ENCODE measurements at regions not wholly inside any gene's neighbourhood (a gene's known extent, or its start where the extent isn't known, plus 50 kb on each side); places are given as distances from the start of the nearest gene placed in this dataset.

- no peak for DNase-seq
Observed at GRCh38 chr2:217749008-217749407, 253.8 kb downstream of the TNS1 start.

- no peak for DNase-seq
Observed at GRCh38 chr2:217746808-217747207, 256.0 kb downstream of the TNS1 start.

- DNase-seq, result no peak
Observed at GRCh38 chr2:217743966-217744761, 258.6 kb downstream of the TNS1 start.

GRCh38 chr2:217743407-217743806, 259.4 kb downstream of the TNS1 start:
- no peak for DNase-seq

GRCh38 chr2:217742841-217743240, 260.0 kb downstream of the TNS1 start:
- DNase-seq, result no peak

GRCh38 chr2:217742276-217742675, 260.5 kb downstream of the TNS1 start:
- no peak for DNase-seq

- no peak for DNase-seq
Observed at GRCh38 chr2:217741381-217741955, 261.3 kb downstream of the TNS1 start.

- DNase-seq, result no peak
Observed at GRCh38 chr2:217740756-217741155, 262.0 kb downstream of the TNS1 start.

GRCh38 chr2:217740178-217740577, 262.6 kb downstream of the TNS1 start:
- no peak for DNase-seq

- no peak for DNase-seq
Observed at GRCh38 chr2:217739741-217740140, 263.1 kb downstream of the TNS1 start.

- DNase-seq, result no peak
Observed at GRCh38 chr2:217738061-217738460, 264.7 kb downstream of the TNS1 start.

- DNase-seq, result no peak
Observed at GRCh38 chr2:217736776-217737550, 265.8 kb downstream of the TNS1 start.

GRCh38 chr2:217735899-217736298, 266.9 kb downstream of the TNS1 start:
- DNase-seq, result no peak

- DNase-seq, result no peak
Observed at GRCh38 chr2:217735034-217735433, 267.8 kb downstream of the TNS1 start.

- no peak for DNase-seq
Observed at GRCh38 chr2:217733461-217733860, 269.3 kb downstream of the TNS1 start.

- DNase-seq, result no peak
Observed at GRCh38 chr2:217732992-217733391, 269.8 kb downstream of the TNS1 start.

GRCh38 chr2:217731805-217732204, 271.0 kb downstream of the TNS1 start:
- DNase-seq, result no peak

GRCh38 chr2:217729421-217730053, 273.3 kb downstream of the TNS1 start:
- no peak for DNase-seq

- DNase-seq, result no peak
Observed at GRCh38 chr2:217727801-217728200, 275.0 kb downstream of the TNS1 start.

GRCh38 chr2:217725409-217725808, 277.4 kb downstream of the TNS1 start:
- DNase-seq, result no peak

- DNase-seq, result no peak
Observed at GRCh38 chr2:217724471-217724870, 278.3 kb downstream of the TNS1 start.

- no peak for DNase-seq
Observed at GRCh38 chr2:217723981-217724380, 278.8 kb downstream of the TNS1 start.

GRCh38 chr2:217722883-217723472, 279.8 kb downstream of the TNS1 start:
- DNase-seq, result no peak
